ENCODE measurements at regions not wholly inside any gene's neighbourhood (a gene's known extent, or its start where the extent isn't known, plus 50 kb on each side); places are given as distances from the start of the nearest gene placed in this dataset.

DNA sequence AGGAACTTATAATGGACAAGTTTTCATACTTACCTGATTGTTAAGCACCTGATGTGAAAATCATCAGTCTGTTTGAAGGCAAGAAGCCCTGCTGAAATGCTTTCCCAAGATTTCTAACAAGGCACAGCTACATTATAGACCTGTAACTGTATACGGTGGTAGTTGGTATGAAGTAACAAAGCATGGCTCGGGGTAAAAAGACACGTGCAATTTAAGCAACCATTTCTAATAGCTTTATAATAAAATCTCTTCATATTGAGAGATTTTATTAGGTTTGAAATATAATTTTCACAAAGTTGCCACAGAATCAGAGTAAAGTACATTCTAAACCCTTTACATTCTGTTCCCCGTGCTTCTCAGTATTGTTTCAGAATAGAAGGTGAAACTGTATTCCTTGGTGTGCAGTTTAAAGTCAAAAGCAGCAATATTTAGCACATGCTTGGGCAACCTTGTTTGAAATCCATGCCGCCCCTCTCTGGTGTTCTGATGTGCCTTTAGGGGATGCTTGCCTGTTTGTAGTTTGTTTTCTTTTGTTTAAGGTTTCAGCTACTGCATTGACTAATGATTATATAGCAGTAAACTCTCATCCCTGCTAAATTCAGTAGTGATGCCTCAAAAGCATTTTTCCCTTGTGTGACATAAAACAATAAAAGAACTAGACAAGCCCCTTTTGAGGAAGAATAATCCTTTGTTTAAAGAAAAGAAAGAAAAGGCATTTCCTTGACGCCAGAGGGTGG is 125.2 kb upstream of the OBI1 start:
- TF ChIP-seq, protein P1, sequence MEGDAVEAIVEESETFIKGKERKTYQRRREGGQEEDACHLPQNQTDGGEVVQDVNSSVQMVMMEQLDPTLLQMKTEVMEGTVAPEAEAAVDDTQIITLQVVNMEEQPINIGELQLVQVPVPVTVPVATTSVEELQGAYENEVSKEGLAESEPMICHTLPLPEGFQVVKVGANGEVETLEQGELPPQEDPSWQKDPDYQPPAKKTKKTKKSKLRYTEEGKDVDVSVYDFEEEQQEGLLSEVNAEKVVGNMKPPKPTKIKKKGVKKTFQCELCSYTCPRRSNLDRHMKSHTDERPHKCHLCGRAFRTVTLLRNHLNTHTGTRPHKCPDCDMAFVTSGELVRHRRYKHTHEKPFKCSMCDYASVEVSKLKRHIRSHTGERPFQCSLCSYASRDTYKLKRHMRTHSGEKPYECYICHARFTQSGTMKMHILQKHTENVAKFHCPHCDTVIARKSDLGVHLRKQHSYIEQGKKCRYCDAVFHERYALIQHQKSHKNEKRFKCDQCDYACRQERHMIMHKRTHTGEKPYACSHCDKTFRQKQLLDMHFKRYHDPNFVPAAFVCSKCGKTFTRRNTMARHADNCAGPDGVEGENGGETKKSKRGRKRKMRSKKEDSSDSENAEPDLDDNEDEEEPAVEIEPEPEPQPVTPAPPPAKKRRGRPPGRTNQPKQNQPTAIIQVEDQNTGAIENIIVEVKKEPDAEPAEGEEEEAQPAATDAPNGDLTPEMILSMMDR (IDR thresholded peaks at IDR 0.05): no peak
- TF ChIP-seq POLR2A (IDR thresholded peaks at IDR 0.05): no peak

Measured in prostate gland (tissue), 2 donors.